K562 (cell line): ENCODE measurements at regions not wholly inside any gene's neighbourhood (a gene's known extent, or its start where the extent isn't known, plus 50 kb on each side); places are given as distances from the start of the nearest gene placed in this dataset.

ENCODE experiments used
- ATAC-seq: fragments of 200-7000 bp; cut with Tn5 transposase; 3 replicates; pipeline ENCODE4 v1.9.1; 2020; ENCODE audit warnings: moderate library complexity
- BruUV-seq: library from RNA; stranded (reverse); fragments of 400-500 nt; replicated peaks from 2 replicates; lab custom pipeline; 2021; lab: Mats Ljungman, UMichigan
- CTCF ChIA-PET: fragments of 300-600 bp; formaldehyde crosslinking; extraction: SDS; loops from one replicate; lab custom pipeline; 2021; ENCODE audit warnings: low intra/inter-chr PET ratio; lab: Yijun Ruan, JAX
- POLR2A ChIA-PET: fragments of 300-600, 350-650 bp; sonication (Branson Sonifier 250); formaldehyde crosslinking; extraction: SDS; loops from one replicate; lab custom pipeline; 2021; ENCODE audit warnings: antibody characterized with exemption, inconsistent platforms; lab: Yijun Ruan, JAX
- DNase-seq, 4 experiments: peaks; one replicate each; pipeline versions ENCODE4 v3.0.0 to v3.0.0-alpha.2; 2011 to 2018; ENCODE audit warnings: low spot score in 3 of 4, mixed read lengths in 3 of 4; ENCODE audit errors: extremely low read depth in 1 of 4
- FAIRE-seq: peaks from 2 replicates; lab custom pipeline; 2011; peaks lifted over from hg19 to GRCh38; lab: Jason Lieb, UNC
- H2AFZ ChIP-seq: 2 replicates; pipeline ENCODE4 v1.6.0; 2011; ENCODE audit warnings: low read depth, low read length, control low read depth, inconsistent platforms
- H3K27ac ChIP-seq: fragments of 200-600 bp; 3 replicates; pipeline ENCODE4 v1.8.0; 2011; ENCODE audit warnings: low read depth, mild to moderate bottlenecking, control low read depth, inconsistent platforms, low read length, moderate library complexity, mixed read lengths; ENCODE audit errors: extremely low read depth
- H3K27me3 ChIP-seq, 2 experiments: fragments of 300-600 bp in 1 of 2; 2 replicates in 1 of 2; 3 replicates in 1 of 2; pipeline versions ENCODE4 v1.6.0 to v1.8.0; 2011; ENCODE audit warnings: inconsistent platforms in 2 of 2, low read length in 2 of 2, mild to moderate bottlenecking in 1 of 2, mixed read lengths in 1 of 2, moderate library complexity in 1 of 2; ENCODE audit not compliant: control insufficient read depth in 2 of 2, insufficient read depth in 2 of 2
- H3K36me3 ChIP-seq: fragments of 300-600 bp; 3 replicates; pipeline ENCODE4 v1.8.0; 2011; ENCODE audit warnings: mild to moderate bottlenecking, low read length, inconsistent platforms; ENCODE audit not compliant: control insufficient read depth, insufficient read depth
- H3K4me1 ChIP-seq, 2 experiments: fragments of 200-600 bp in 1 of 2; replicated peaks in 1 of 2; 2 replicates in 1 of 2; 3 replicates in 1 of 2; pipeline versions ENCODE4 v1.5.1 to v1.8.0; 2011; ENCODE audit warnings: inconsistent platforms in 2 of 2, low read length in 2 of 2, mild to moderate bottlenecking in 1 of 2, mixed read lengths in 1 of 2, moderate library complexity in 1 of 2; ENCODE audit not compliant: control insufficient read depth in 2 of 2, insufficient read depth in 2 of 2
- H3K4me2 ChIP-seq: 2 replicates; pipeline ENCODE4 v1.6.1; 2011; ENCODE audit warnings: low read length, control low read depth, inconsistent platforms, mixed read lengths; ENCODE audit not compliant: insufficient read depth
- H3K4me3 ChIP-seq: fragments of 200-600 bp; sonication (generic), shearing (Covaris generic); 2 replicates; pipeline ENCODE4 v1.5.1; 2016; ENCODE audit warnings: control low read depth, inconsistent platforms
- H3K79me2 ChIP-seq: fragments of 200-600 bp; 3 replicates; pipeline ENCODE4 v1.8.0; 2011; ENCODE audit warnings: low read length, inconsistent platforms; ENCODE audit not compliant: control insufficient read depth, insufficient read depth
- H3K9ac ChIP-seq, 2 experiments: 2 replicates each; pipeline versions ENCODE4 v1.6.0 to v1.6.1; 2011; ENCODE audit warnings: low read depth in 2 of 2, low read length in 2 of 2, control low read depth in 1 of 2, inconsistent platforms in 1 of 2, mild to moderate bottlenecking in 1 of 2, mixed read lengths in 1 of 2; ENCODE audit not compliant: insufficient read depth in 1 of 2
- H3K9me1 ChIP-seq: one replicate; pipeline ENCODE4 v1.6.0; 2011; ENCODE audit warnings: inconsistent platforms, mild to moderate bottlenecking, low read length, moderate library complexity; ENCODE audit not compliant: control insufficient read depth, insufficient read depth
- H3K9me3 ChIP-seq: replicated peaks from 2 replicates; pipeline ENCODE4 v1.5.1; 2011; ENCODE audit warnings: low read depth, low read length, inconsistent platforms; ENCODE audit not compliant: control insufficient read depth, insufficient read depth
- H4K20me1 ChIP-seq: replicated peaks from 2 replicates; pipeline ENCODE4 v1.6.1; 2011; ENCODE audit warnings: low read length, inconsistent platforms, mixed read lengths; ENCODE audit not compliant: control insufficient read depth, insufficient read depth
- IFI16 ChIP-seq: fragments of 250-450 bp; sonication (Bioruptor Pico); IDR thresholded peaks from 2 replicates; pipeline ENCODE4 v2.1.2; 2022; ENCODE audit warnings: mild to moderate bottlenecking, inconsistent platforms
- NELFE ChIP-seq: IDR thresholded peaks from 2 replicates; pipeline ENCODE4 v1.6.1; 2011; ENCODE audit warnings: mild to moderate bottlenecking; ENCODE audit not compliant: insufficient read depth, insufficient read length
- NFE2 ChIP-seq: IDR thresholded peaks from 2 replicates; pipeline ENCODE4 v1.6.1; 2014; ENCODE audit warnings: antibody characterized with exemption, low read depth
- NFXL1 ChIP-seq: fragments of 450-650 bp; formaldehyde crosslinking; IDR thresholded peaks from 2 replicates; pipeline ENCODE4 v1.4.0; 2021; ENCODE audit warnings: mild to moderate bottlenecking
- SMAD2 ChIP-seq: fragments of 150-350 bp; IDR thresholded peaks from 2 replicates; pipeline ENCODE4 v1.6.1; 2014; ENCODE audit warnings: low read depth, mild to moderate bottlenecking, low read length
- ZNF224 ChIP-seq: sonication (generic); formaldehyde crosslinking; IDR thresholded peaks from 2 replicates; pipeline ENCODE4 v1.8.0; 2022; ENCODE audit warnings: mild to moderate bottlenecking, missing genetic modification reagents
- ZNF324 ChIP-seq: fragments of 250-450 bp; sonication (Bioruptor Pico); IDR thresholded peaks from 2 replicates; pipeline ENCODE4 v1.4.0; 2020; ENCODE audit warnings: mild to moderate bottlenecking
- ZNF347 ChIP-seq: fragments of 450-650 bp; formaldehyde crosslinking; IDR thresholded peaks from 2 replicates; pipeline ENCODE4 v1.4.0; 2020; ENCODE audit warnings: low read depth, mild to moderate bottlenecking, moderate library complexity
- ZNF740 ChIP-seq, 3 experiments: fragments of 200-800 bp in 1 of 3; sonication (Bioruptor generic) in 1 of 3; sonication (generic) in 1 of 3; formaldehyde crosslinking in 1 of 3; IDR thresholded peaks; 2 replicates each; pipeline versions ENCODE4 v1.6.1 to v1.8.0; 2016 to 2022; ENCODE audit warnings: mild to moderate bottlenecking in 2 of 3, missing compliant biosample characterization in 2 of 3, missing genetic modification characterization in 2 of 3, missing genetic modification reagents in 1 of 3
- WGBS: fragments of 100-300 bp; shearing (Covaris generic); methylation state at CpG from one replicate; pipeline ENCODE4 v1.1.6; 2016; ENCODE audit warnings: low coverage, mixed read lengths; ENCODE audit not compliant: insufficient coverage; ENCODE audit errors: missing lambda C conversion rate; 5-methylcytosine and 5-hydroxymethylcytosine counted together
- in situ Hi-C: fragments of 300-500 bp; cut with MboI; formaldehyde crosslinking; loops from 4 replicates; pipeline ENCODE4 v1.15.0; 2018; ENCODE audit warnings: inconsistent platforms, mixed read lengths
- intact Hi-C: fragments of 100-400 bp; cut with micrococcal nuclease; formaldehyde crosslinking; loops from 2 replicates; pipeline ENCODE4 v1.14.2; 2022
- TF ChIP-seq, protein P1 (sequence below), 2 experiments: fragments of 250-450 bp in 1 of 2; fragments of 450-650 bp in 1 of 2; sonication (Bioruptor Pico) in 1 of 2; IDR thresholded peaks; 2 replicates each; pipeline versions ENCODE4 v1.6.1 to v1.8.0; 2016 to 2021; ENCODE audit warnings: mild to moderate bottlenecking in 2 of 2, moderate library complexity in 2 of 2, missing compliant biosample characterization in 1 of 2, missing genetic modification characterization in 1 of 2
- TF ChIP-seq, protein P2 (sequence below), 2 experiments: fragments of 450-650 bp; conservative IDR thresholded peaks; 2 replicates each; pipeline ENCODE4 v1.6.1; 2017; ENCODE audit warnings: mild to moderate bottlenecking in 2 of 2, moderate library complexity in 2 of 2
- TF ChIP-seq, protein P3 (sequence below): fragments of 150-350 bp; conservative IDR thresholded peaks from 2 replicates; pipeline ENCODE4 v1.6.1; 2014; ENCODE audit warnings: low read length
- TF ChIP-seq, protein P4 (sequence below): sonication (generic); formaldehyde crosslinking; IDR thresholded peaks from 2 replicates; pipeline ENCODE4 v1.8.1; 2022; ENCODE audit warnings: missing genetic modification reagents
- TF ChIP-seq, protein P5 (sequence below): fragments of 450-650 bp; IDR thresholded peaks from one replicate; pipeline ENCODE4 v1.6.1; 2018; ENCODE audit warnings: mild to moderate bottlenecking, moderate library complexity; ENCODE audit not compliant: partially characterized antibody

- Histone ChIP-seq H3K4me3 (no peak overlapping the region), H4K20me1 (no peaks in the 10 kb centered on the region), H3K36me3 (no peaks in the 10 kb centered on the region), H3K9me1 (no peaks in the 10 kb centered on the region), H3K79me2 (no peaks in the 10 kb centered on the region), H2AFZ (no peak overlapping the region), H3K9me3 (no peaks in the 10 kb centered on the region), H3K27me3 (no peaks in the 10 kb centered on the region), H3K4me2 (no peak overlapping the region), H3K4me1 (peaks cover 0 to 4% of the 10 kb centered on the region in 2 experiments; a peak in 1 of 5 replicates), H3K9ac (no peak overlapping the region), H3K27ac (no peak overlapping the region)
- POLR2A ChIA-PET = no interaction called here
- no peak for FAIRE-seq
- CTCF ChIA-PET = no interaction called here
- no peak for ATAC-seq
- in situ Hi-C loops (no loop called here), intact Hi-C loops (no loop called here)
- 37% methylated on average over 4 of the region's 4 CpGs for WGBS
- no peak for DNase-seq
- BruUV-seq = no TSS peak
- no peak for TF ChIP-seq ZNF347 (CRISPR knock-in tag)
- TF ChIP-seq, protein P1, sequence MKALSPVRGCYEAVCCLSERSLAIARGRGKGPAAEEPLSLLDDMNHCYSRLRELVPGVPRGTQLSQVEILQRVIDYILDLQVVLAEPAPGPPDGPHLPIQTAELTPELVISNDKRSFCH (CRISPR knock-in tag; IDR thresholded peaks at IDR 0.05) = no peak
- TF ChIP-seq, protein P1 (tag; IDR thresholded peaks at IDR 0.05) = no peak
- no peak for TF ChIP-seq ZNF224 (CRISPR knock-in tag)
- TF ChIP-seq, protein P2, sequence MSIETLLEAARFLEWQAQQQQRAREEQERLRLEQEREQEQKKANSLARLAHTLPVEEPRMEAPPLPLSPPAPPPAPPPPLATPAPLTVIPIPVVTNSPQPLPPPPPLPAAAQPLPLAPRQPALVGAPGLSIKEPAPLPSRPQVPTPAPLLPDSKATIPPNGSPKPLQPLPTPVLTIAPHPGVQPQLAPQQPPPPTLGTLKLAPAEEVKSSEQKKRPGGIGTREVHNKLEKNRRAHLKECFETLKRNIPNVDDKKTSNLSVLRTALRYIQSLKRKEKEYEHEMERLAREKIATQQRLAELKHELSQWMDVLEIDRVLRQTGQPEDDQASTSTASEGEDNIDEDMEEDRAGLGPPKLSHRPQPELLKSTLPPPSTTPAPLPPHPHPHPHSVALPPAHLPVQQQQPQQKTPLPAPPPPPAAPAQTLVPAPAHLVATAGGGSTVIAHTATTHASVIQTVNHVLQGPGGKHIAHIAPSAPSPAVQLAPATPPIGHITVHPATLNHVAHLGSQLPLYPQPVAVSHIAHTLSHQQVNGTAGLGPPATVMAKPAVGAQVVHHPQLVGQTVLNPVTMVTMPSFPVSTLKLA (conservative IDR thresholded peaks at IDR 0.05) = no peak
- TF ChIP-seq NFXL1 = no peak
- no peak for TF ChIP-seq NFE2
- TF ChIP-seq, protein P3, sequence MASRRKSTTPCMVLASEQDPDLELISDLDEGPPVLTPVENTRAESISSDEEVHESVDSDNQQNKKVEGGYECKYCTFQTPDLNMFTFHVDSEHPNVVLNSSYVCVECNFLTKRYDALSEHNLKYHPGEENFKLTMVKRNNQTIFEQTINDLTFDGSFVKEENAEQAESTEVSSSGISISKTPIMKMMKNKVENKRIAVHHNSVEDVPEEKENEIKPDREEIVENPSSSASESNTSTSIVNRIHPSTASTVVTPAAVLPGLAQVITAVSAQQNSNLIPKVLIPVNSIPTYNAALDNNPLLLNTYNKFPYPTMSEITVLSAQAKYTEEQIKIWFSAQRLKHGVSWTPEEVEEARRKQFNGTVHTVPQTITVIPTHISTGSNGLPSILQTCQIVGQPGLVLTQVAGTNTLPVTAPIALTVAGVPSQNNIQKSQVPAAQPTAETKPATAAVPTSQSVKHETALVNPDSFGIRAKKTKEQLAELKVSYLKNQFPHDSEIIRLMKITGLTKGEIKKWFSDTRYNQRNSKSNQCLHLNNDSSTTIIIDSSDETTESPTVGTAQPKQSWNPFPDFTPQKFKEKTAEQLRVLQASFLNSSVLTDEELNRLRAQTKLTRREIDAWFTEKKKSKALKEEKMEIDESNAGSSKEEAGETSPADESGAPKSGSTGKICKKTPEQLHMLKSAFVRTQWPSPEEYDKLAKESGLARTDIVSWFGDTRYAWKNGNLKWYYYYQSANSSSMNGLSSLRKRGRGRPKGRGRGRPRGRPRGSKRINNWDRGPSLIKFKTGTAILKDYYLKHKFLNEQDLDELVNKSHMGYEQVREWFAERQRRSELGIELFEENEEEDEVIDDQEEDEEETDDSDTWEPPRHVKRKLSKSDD = no peak
- TF ChIP-seq SMAD2 = no peak
- TF ChIP-seq ZNF324 (CRISPR knock-in tag) = no peak
- TF ChIP-seq, protein P4, sequence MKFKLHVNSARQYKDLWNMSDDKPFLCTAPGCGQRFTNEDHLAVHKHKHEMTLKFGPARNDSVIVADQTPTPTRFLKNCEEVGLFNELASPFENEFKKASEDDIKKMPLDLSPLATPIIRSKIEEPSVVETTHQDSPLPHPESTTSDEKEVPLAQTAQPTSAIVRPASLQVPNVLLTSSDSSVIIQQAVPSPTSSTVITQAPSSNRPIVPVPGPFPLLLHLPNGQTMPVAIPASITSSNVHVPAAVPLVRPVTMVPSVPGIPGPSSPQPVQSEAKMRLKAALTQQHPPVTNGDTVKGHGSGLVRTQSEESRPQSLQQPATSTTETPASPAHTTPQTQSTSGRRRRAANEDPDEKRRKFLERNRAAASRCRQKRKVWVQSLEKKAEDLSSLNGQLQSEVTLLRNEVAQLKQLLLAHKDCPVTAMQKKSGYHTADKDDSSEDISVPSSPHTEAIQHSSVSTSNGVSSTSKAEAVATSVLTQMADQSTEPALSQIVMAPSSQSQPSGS (CRISPR knock-in tag) = no peak
- TF ChIP-seq, protein P5, sequence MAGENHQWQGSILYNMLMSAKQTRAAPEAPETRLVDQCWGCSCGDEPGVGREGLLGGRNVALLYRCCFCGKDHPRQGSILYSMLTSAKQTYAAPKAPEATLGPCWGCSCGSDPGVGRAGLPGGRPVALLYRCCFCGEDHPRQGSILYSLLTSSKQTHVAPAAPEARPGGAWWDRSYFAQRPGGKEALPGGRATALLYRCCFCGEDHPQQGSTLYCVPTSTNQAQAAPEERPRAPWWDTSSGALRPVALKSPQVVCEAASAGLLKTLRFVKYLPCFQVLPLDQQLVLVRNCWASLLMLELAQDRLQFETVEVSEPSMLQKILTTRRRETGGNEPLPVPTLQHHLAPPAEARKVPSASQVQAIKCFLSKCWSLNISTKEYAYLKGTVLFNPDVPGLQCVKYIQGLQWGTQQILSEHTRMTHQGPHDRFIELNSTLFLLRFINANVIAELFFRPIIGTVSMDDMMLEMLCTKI = no peak
- TF ChIP-seq NELFE = no peak
- TF ChIP-seq IFI16 = no peak
- TF ChIP-seq ZNF740 (CRISPR knock-in tag; IDR thresholded peaks at IDR 0.05) = no peak
- no peak for TF ChIP-seq ZNF740 (tag; IDR thresholded peaks at IDR 0.05)
These were observed 385.0 kb upstream of the TNP1 start for GRCh38 chr2:217244815-217245214.
